GM21576 (cell line): ENCODE measurements at regions not wholly inside any gene's neighbourhood (a gene's known extent, or its start where the extent isn't known, plus 50 kb on each side); places are given as distances from the start of the nearest gene placed in this dataset.

Experiments used
- ATAC-seq: cut with Tn5 transposase; IDR thresholded peaks from one replicate; pipeline ENCODE4 v1.9.1; 2021; ENCODE audit warnings: mild to moderate bottlenecking, moderate library complexity; ENCODE audit not compliant: unreplicated experiment

GRCh38 chr12:107271523-107271922 lies 178.2 kb upstream of the CRY1 start:
- ATAC-seq = no peak

DNA sequence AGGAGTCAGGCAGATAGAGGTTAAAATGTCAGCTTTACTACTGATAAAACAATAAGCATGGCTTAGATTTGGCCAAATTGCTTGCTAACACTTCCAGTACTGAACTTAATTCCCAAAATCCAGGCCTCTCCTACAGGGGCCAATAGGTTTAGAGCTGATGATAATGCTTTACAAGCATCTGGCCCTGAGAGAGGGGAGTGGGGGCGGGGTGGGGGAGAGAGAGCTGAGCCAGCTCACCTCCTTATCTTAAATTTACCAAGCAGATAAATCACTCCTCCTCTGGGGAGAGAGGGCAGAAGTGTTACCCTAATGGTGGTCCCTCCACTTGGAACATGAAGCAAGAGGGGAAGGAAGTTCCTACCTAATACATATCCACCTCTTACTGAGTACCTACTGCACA lies 182.2 kb upstream of the CRY1 start:
- ATAC-seq = no peak

GRCh38 chr12:107277855-107278254 lies 184.5 kb upstream of the CRY1 start:
- ATAC-seq = no peak

- ATAC-seq = no peak
These were observed 189.3 kb upstream of the CRY1 start for GRCh38 chr12:107282628-107283027.

DNA sequence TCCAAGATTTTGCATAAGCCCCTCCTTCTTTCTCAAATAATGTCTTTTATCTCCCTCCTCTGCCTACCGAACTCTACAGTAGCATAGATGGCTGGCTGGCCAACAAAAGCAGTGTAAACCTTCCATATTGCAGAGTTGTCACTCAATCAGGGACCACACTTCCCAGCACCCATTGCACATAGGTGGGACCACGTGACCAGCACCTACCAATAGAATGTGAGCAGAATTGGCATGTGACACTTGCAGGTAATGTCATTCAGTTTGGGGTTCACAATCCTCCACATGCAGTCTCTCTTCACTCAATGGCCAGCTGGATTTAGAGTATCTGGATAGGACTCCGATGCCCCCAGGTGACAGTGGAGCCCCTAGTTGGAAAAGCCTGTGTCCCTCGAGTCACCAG lies 190.3 kb upstream of the CRY1 start:
- ATAC-seq = no peak

DNA sequence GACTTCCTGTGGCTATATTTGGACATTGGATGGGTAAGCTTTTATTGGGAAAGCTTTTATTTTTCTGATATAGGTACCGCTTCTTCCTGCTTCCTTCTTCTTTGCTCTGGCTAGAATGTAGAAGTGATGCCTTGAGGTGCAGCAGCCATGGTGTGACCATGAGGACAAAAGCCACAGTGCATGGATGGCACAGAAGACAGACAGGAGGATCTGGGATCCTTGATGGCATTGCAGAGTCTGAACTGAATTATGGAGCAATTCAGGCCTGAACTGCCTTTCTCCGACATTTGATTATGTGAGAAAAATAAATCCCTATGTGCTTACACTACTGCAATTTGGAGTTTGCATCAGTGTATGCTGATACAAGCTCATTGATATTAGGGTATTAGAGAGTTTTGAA lies 191.3 kb upstream of the CRY1 start:
- ATAC-seq = no peak

DNA sequence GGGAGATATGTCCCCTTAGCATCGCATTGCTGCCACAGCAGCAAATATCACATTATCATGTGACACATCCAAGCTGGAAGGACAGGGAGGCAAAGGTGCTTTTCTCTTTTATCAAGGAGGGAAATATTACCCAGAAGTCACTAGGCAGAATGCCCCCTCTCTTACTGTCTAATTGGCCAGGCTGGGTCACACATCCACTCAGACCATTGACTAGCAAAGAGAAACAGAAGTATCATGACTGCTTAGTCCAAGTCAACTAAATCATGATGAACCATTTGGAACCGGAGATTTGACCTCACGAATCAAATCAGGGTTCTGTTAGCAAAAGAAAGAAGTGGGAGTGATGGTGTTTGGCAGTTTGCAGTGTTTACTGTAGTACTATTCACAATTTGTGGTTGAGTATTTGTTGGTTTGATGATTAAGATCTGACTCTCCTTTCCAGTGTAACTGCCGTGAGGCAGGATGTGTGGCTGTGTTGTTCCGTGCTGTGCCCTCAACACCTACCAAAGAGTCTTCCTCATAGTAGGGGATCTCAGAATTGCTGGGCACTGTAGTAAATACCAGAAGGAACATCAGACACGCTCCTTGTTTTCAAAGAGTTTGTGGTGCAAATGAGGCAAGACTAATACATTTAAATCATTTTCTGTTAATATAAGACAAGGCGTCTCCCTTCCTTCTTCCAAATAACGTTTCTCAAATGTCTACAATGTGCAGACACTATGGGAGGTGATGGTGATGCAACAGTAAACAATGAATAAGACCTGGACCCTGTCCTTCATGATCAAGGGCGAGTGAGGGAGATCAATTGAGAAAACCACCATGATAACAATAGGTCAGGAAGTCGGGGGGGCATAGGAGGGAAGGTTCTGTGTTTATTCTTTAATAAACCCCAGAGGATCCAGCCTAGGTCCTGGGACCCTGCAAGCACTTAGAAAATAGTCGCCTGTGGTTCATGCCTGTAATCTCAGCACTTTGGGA lies 194.4 kb upstream of the CRY1 start:
- no peak for ATAC-seq

- ATAC-seq = no peak
These were observed 195.2 kb upstream of the CRY1 start for GRCh38 chr12:107288414-107289127.

DNA sequence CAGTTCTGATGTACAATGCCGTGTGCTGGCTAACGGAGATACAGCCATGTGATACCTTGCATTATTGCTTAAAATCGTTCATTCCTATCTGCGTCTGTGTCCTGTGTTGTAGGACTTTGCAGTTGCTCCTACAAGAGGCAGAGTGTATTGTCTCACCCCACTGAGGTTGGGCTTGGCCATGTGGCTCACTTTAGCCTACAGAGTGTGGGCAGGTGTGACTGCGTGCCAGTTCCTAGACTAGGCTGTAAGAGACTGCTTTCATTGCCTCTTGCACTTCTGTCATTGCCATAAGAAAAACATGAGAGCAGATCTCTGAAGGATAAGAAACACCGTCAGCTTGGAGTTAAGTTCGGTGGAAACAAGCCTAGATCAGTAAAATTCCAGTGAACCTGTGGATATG lies 197.7 kb upstream of the CRY1 start:
- no peak for ATAC-seq

- ATAC-seq = no peak
These were observed 203.3 kb upstream of the CRY1 start for GRCh38 chr12:107296681-107297089.

DNA sequence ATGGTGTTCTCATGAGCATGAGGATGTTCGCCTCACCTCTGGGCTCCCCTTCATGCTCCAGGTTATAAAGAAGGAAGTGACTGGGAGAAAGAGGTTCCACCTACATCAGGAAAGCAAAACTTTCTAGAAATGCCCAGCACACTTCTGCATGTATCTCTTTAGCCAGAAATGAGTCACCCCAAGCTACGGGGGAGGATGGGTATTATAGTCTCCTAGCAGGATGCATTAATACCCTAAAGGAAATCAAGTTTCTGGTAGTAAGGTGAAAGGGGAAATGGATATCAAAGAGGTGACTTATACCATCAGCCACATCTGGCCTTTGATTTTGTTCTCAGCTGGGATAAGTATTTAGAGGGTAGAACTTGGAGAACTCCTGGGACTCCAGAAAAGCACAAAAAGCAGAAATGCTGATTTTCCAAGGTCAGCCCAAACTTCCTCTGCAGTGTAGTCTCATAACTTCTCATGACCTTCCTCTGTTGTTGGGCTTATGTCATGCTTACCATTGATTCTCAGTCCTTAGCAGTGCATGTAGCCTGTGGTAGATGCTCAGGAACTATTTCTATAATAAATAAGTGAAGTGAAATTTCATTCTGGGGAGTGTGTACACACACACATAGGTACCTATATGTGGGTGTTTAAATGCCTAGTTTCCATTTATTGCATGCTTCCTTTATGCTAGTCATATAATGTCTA lies 209.4 kb upstream of the CRY1 start:
- no peak for ATAC-seq

- ATAC-seq = no peak
These were observed 211.5 kb upstream of the CRY1 start for GRCh38 chr12:107304588-107305532.

DNA sequence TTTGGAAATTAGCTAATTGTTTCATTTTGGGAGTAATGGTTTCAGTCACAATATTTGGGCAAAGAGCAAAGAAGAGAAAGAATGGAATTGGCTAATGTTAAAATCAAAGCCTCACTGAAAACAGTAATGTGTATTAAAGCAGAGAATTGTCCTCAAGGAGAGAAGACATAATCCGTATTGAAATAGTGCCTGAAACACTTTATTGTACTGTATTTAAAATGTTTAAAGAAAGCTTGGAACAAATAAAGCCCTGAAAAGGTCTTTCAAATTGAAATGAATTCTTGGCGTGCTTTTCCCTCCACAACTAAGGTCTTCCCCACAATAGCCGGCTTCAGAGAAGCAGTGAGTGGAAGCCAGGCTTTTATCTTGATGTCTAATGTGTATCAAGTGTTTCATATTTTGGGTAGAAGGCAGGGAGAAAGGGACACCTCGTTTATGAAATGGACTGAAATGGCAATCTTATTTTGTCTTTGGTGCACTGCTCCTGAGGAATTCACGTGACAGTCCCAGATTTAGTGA lies 212.9 kb upstream of the CRY1 start:
- ATAC-seq = no peak

DNA sequence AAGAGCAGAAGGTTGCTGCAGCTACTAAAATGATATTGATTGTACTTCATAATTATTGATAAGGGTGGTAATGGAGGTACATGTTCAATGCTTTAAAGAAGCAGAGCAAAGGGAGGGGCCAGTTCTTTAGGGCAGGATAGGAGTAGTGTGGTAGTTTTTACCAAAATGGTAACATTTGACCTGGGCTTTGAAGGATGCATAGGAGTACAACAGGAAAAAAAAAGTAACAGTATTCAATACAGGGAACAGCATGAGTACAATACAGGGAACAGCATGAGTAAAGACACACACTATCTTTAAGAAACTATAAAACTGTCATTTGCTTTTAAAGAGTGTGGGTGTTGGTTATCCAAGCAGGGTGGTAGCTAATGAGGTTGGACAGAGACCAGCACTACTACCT lies 215.0 kb upstream of the CRY1 start:
- ATAC-seq = no peak

- no peak for ATAC-seq
These were observed 215.7 kb upstream of the CRY1 start for GRCh38 chr12:107309020-107309419.

DNA sequence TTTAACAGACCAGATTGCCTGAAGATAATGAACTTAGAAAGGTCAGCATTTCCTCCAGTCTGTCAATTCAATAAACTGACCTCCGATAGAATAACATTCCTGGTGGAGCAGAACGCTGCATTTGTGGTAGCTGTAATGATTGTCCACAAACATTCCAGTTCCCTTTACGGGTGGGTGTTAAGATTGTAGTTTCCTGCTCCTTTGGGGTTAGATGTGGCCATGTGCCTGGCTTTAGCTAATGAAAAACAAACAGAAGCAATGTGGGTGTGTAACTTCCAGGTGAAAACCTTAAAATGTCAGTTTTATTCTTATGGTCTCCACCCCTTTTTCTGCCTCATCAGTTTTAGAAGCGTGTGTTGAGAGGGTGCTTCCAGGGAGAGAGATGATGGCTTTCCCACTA lies 217.3 kb upstream of the CRY1 start:
- no peak for ATAC-seq

DNA sequence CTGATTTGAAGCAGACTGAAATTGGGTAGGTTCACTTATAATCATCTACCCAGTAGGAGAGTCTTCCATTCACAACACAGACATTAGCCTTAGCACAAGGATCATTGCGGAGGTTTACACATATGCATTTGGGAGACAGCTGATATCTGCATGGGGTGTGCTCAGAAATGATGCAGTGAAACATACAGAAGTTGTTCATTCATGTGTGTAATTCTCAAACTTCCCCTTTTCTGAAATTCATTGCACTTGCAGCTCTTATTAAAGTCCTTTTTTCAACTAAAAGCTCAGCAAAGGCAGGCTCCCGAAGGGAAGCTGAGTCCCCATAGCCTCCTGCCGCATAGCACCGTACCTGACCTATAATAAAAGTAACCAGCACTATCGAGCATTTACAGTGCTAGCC lies 218.3 kb upstream of the CRY1 start:
- ATAC-seq = no peak

DNA sequence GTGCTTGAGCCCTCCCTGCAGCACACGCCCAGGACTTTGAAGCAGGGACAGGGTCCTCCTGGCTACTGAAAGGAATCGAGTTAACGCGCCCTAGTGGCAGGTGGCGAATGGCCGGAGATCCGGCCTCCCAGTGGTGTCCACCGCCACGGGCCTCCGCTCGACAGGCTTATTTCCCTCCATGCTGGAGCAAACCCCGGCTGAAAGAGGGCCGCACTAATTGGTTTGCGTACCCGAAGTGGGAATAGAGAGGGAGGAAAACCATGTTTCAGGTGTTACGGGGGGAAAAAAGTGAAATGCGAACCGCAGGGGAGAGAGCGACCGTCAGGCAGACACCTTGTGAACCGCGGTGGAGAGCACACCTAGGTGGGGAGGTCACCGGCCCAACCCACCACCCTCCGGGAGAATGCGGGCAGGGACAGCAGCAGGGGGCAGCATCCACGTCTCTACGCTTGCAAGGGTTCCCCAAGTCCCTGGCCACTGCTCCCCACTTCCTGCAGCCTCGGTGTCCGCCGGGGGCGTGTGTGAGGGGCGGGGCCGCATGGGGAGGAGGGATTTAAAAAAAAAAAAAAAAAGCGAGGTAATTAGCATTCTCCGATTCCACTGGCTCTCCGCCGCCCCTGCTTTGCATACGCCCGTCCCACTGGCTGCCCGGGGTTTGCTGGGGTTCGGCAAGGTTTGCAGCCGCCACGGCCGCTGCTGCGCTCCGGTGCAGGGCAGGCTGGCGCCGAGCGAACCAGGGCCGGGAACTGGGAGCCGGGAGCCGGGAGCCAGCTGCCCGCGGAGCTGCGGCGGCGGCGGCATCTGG lies 224.6 kb upstream of the CRY1 start:
- ATAC-seq = no peak

GRCh38 chr12:107318556-107318805 lies 225.1 kb upstream of the CRY1 start:
- ATAC-seq = no peak
